ENCODE measurements at regions not wholly inside any gene's neighbourhood (a gene's known extent, or its start where the extent isn't known, plus 50 kb on each side); places are given as distances from the start of the nearest gene placed in this dataset.

DNA sequence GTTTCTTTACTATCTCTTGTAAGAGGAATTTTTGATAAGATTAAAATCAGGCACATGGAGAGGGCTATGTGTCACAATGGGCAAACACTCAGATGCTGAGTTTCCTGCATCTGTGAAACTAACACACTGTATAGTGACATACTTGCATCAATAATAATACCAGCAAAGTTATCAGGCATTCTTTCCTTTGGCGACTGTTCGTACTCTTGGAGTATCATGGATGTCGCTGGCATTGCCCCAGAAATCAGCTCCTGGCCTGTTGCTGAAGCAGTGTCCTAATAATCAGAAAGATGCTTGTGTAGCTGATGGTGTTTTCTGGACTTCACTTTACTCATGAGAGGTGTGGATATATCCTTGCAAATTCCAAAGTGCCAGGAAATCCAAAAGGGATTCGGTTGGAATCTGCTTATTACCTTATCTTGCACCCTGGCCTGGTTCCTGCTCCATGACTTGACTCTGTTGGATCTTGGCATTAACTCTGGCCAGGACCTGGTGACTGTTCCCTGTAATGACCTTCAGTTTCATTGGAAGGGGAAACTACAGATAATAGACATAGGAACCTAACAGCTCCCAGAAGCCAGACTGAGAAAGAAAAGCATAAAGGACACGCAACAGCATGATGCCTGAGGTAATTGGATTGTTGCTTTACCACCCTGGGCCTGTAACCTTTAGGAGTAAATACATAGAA lies 762.5 kb upstream of the GRIA3 start:
- TF ChIP-seq, protein P1, sequence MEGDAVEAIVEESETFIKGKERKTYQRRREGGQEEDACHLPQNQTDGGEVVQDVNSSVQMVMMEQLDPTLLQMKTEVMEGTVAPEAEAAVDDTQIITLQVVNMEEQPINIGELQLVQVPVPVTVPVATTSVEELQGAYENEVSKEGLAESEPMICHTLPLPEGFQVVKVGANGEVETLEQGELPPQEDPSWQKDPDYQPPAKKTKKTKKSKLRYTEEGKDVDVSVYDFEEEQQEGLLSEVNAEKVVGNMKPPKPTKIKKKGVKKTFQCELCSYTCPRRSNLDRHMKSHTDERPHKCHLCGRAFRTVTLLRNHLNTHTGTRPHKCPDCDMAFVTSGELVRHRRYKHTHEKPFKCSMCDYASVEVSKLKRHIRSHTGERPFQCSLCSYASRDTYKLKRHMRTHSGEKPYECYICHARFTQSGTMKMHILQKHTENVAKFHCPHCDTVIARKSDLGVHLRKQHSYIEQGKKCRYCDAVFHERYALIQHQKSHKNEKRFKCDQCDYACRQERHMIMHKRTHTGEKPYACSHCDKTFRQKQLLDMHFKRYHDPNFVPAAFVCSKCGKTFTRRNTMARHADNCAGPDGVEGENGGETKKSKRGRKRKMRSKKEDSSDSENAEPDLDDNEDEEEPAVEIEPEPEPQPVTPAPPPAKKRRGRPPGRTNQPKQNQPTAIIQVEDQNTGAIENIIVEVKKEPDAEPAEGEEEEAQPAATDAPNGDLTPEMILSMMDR (conservative IDR thresholded peaks at IDR 0.05): no peak
- Mint-ChIP-seq H3K4me1 (no peaks in the 10 kb centered on the region), H3K4me3 (no peak overlapping the region), H3K9me3 (peaks cover 6% of the 10 kb centered on the region), H3K36me3 (ENCODE audit: low read depth) (no peaks in the 10 kb centered on the region), H3K27ac (ENCODE audit: unreplicated experiment) (no peak overlapping the region), H3K27me3 (ENCODE audit: low read depth) (no peaks in the 10 kb centered on the region)
- no peak for DNase-seq (ENCODE audit: low read depth, low spot score)

GRCh38 chrX:122422547-122422946 lies 761.5 kb upstream of the GRIA3 start:
- Mint-ChIP-seq H3K9me3 (no peaks in the 10 kb centered on the region), H3K36me3 (ENCODE audit: low read depth) (no peaks in the 10 kb centered on the region), H3K4me1 (no peaks in the 10 kb centered on the region), H3K27me3 (ENCODE audit: low read depth) (no peaks in the 10 kb centered on the region), H3K27ac (ENCODE audit: unreplicated experiment) (no peak overlapping the region), H3K4me3 (no peak overlapping the region)
- DNase-seq (ENCODE audit: low read depth, low spot score): no peak
- TF ChIP-seq, protein P1 (conservative IDR thresholded peaks at IDR 0.05): no peak

GRCh38 chrX:122434942-122435341 lies 749.1 kb upstream of the GRIA3 start:
- no peak overlapping the region for H3K27ac Mint-ChIP-seq (ENCODE audit: unreplicated experiment)
- peaks cover 3% of the 10 kb centered on the region for H3K36me3 Mint-ChIP-seq (ENCODE audit: low read depth)
- TF ChIP-seq, protein P1 (conservative IDR thresholded peaks at IDR 0.05): no peak
- H3K4me1 Mint-ChIP-seq: no peaks in the 10 kb centered on the region
- no peak for DNase-seq (ENCODE audit: low read depth, low spot score)
- no peaks in the 10 kb centered on the region for H3K27me3 Mint-ChIP-seq (ENCODE audit: low read depth)
- no peak overlapping the region for H3K4me3 Mint-ChIP-seq
- H3K9me3 Mint-ChIP-seq: peaks cover 19% of the 10 kb centered on the region

GRCh38 chrX:122439831-122440230 lies 744.2 kb upstream of the GRIA3 start:
- H3K4me3 Mint-ChIP-seq: no peak overlapping the region
- H3K9me3 Mint-ChIP-seq: peaks cover 12% of the 10 kb centered on the region
- H3K36me3 Mint-ChIP-seq (ENCODE audit: low read depth): peaks cover 3% of the 10 kb centered on the region
- no peak for DNase-seq (ENCODE audit: low read depth, low spot score)
- H3K27ac Mint-ChIP-seq (ENCODE audit: unreplicated experiment): no peak overlapping the region
- TF ChIP-seq, protein P1 (conservative IDR thresholded peaks at IDR 0.05): no peak
- H3K4me1 Mint-ChIP-seq: no peaks in the 10 kb centered on the region
- H3K27me3 Mint-ChIP-seq (ENCODE audit: low read depth): no peaks in the 10 kb centered on the region

GRCh38 chrX:122440832-122441231 lies 743.2 kb upstream of the GRIA3 start:
- Mint-ChIP-seq H3K4me3 (no peak overlapping the region), H3K9me3 (peaks cover 13% of the 10 kb centered on the region), H3K27ac (ENCODE audit: unreplicated experiment) (no peak overlapping the region), H3K4me1 (no peaks in the 10 kb centered on the region), H3K27me3 (ENCODE audit: low read depth) (no peaks in the 10 kb centered on the region), H3K36me3 (ENCODE audit: low read depth) (peaks cover 3% of the 10 kb centered on the region)
- TF ChIP-seq, protein P1 (conservative IDR thresholded peaks at IDR 0.05): no peak
- DNase-seq (ENCODE audit: low read depth, low spot score): no peak

Data from neural crest cell (in vitro differentiated cells).